ENCODE measurements at regions not wholly inside any gene's neighbourhood (a gene's known extent, or its start where the extent isn't known, plus 50 kb on each side); places are given as distances from the start of the nearest gene placed in this dataset.

DNA sequence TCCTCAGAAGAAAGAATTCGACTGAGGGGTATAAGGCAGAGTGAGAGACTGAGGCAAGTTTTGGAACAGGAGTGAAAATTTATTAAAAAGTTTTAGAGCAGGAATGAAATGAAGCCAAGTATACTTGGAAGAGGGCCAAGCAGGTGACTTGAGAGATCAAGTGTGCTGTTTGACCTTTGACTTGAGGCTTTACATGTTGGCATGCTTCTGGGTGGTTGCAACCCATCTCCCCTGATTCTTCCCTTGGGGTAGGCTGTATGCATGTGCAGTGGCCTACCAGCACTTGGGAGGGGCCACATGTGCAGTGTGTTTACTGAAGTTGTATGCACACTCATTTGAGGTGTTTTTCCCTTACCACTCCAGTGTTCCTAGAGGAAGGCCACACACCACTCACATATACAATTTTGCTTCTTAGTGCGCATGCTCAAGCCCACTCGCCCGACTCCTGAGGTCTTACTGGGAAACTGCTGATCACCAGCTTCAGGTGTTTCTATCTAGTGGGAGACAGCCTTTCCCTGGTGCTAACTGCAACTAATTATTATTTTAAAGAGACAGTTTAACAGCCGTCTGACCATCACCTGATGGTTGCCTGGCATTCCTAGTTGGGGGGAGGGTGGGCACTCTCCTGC is 61.5 kb upstream of the CADPS start:
- DNase-seq (ENCODE audit: insufficient read length, low spot score, missing footprints) = no peak
- H3K4me1 ChIP-seq (ENCODE audit: insufficient read depth, low read length) = no peaks in the 10 kb centered on the region
- no peaks in the 10 kb centered on the region for H4K20me1 ChIP-seq (ENCODE audit: insufficient read depth, low read length)
- no peaks in the 10 kb centered on the region for H3K9me3 ChIP-seq (ENCODE audit: low read depth, low read length)
- no peaks in the 10 kb centered on the region for H3K27me3 ChIP-seq (ENCODE audit: insufficient read depth, low read length)
- H3K4me3 ChIP-seq (ENCODE audit: insufficient read depth, low read length) = no peak overlapping the region
- no peaks in the 10 kb centered on the region for H3K36me3 ChIP-seq (ENCODE audit: insufficient read depth, low read length)
- H3K4me2 ChIP-seq (ENCODE audit: insufficient read depth, low read length) = no peak overlapping the region
- H3K79me2 ChIP-seq (ENCODE audit: insufficient read depth, low read length) = no peaks in the 10 kb centered on the region
- H3K27ac ChIP-seq (ENCODE audit: low read depth, low read length) = no peak overlapping the region
- H2AFZ ChIP-seq (ENCODE audit: low read length) = no peak overlapping the region
- no peak for TF ChIP-seq CTCF (IDR thresholded peaks at IDR 0.05; ENCODE audit: extremely low read depth, low read depth, low read length)

DNA sequence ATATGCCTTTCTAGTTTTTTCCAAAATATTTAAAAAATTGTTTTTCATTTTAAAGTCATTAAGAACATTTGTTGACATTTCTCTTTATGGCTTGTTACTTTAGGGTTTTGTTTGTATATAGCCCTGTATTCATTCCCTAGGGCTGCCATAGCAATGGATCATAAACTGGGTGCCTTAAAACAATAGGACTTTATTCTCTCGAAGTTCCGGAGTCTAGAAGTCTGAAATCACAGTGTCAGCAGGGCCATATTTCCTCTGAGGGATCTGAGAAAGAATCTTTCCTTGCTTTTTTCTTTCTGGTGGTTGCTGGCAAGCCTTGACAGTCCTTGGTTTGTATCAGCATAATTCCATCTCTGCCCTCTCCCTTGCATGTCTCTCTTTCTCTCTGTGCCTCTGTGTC is 63.4 kb upstream of the CADPS start:
- Histone ChIP-seq H3K4me1 (ENCODE audit: insufficient read depth, low read length) (no peaks in the 10 kb centered on the region), H3K27me3 (ENCODE audit: insufficient read depth, low read length) (no peaks in the 10 kb centered on the region), H4K20me1 (ENCODE audit: insufficient read depth, low read length) (no peaks in the 10 kb centered on the region), H3K4me3 (ENCODE audit: insufficient read depth, low read length) (no peak overlapping the region), H3K27ac (ENCODE audit: low read depth, low read length) (no peak overlapping the region), H2AFZ (ENCODE audit: low read length) (no peak overlapping the region), H3K79me2 (ENCODE audit: insufficient read depth, low read length) (no peaks in the 10 kb centered on the region), H3K4me2 (ENCODE audit: insufficient read depth, low read length) (no peak overlapping the region), H3K36me3 (ENCODE audit: insufficient read depth, low read length) (no peaks in the 10 kb centered on the region), H3K9me3 (ENCODE audit: low read depth, low read length) (no peaks in the 10 kb centered on the region)
- TF ChIP-seq CTCF (IDR thresholded peaks at IDR 0.05; ENCODE audit: extremely low read depth, low read depth, low read length) = no peak
- DNase-seq (ENCODE audit: insufficient read length, low spot score, missing footprints) = no peak

GRCh38 chr3:62939707-62940106 is 64.5 kb upstream of the CADPS start:
- no peak for TF ChIP-seq CTCF (IDR thresholded peaks at IDR 0.05; ENCODE audit: extremely low read depth, low read depth, low read length)

GRCh38 chr3:62940771-62941563 is 65.8 kb upstream of the CADPS start:
- no peak overlapping the region for H3K27ac ChIP-seq (ENCODE audit: low read depth, low read length)
- H4K20me1 ChIP-seq (ENCODE audit: insufficient read depth, low read length) = no peaks in the 10 kb centered on the region
- DNase-seq (ENCODE audit: insufficient read length, low spot score, missing footprints) = no peak
- no peaks in the 10 kb centered on the region for H3K79me2 ChIP-seq (ENCODE audit: insufficient read depth, low read length)
- no peaks in the 10 kb centered on the region for H3K4me1 ChIP-seq (ENCODE audit: insufficient read depth, low read length)
- peak overlapping the region; percentile 66 for H2AFZ ChIP-seq (ENCODE audit: low read length)
- no peak for TF ChIP-seq CTCF (IDR thresholded peaks at IDR 0.05; ENCODE audit: extremely low read depth, low read depth, low read length)
- no peak overlapping the region for H3K4me2 ChIP-seq (ENCODE audit: insufficient read depth, low read length)
- no peaks in the 10 kb centered on the region for H3K9me3 ChIP-seq (ENCODE audit: low read depth, low read length)
- H3K27me3 ChIP-seq (ENCODE audit: insufficient read depth, low read length) = no peaks in the 10 kb centered on the region
- H3K4me3 ChIP-seq (ENCODE audit: insufficient read depth, low read length) = no peak overlapping the region
- no peaks in the 10 kb centered on the region for H3K36me3 ChIP-seq (ENCODE audit: insufficient read depth, low read length)

More at GRCh38 chr3:62939707-62940106, 64.5 kb upstream of the CADPS start:
- no peaks in the 10 kb centered on the region for H3K36me3 ChIP-seq (ENCODE audit: insufficient read depth, low read length)
- no peaks in the 10 kb centered on the region for H3K9me3 ChIP-seq (ENCODE audit: low read depth, low read length)
- no peaks in the 10 kb centered on the region for H3K79me2 ChIP-seq (ENCODE audit: insufficient read depth, low read length)
- no peak overlapping the region for H3K27ac ChIP-seq (ENCODE audit: low read depth, low read length)
- no peaks in the 10 kb centered on the region for H4K20me1 ChIP-seq (ENCODE audit: insufficient read depth, low read length)
- no peak overlapping the region for H2AFZ ChIP-seq (ENCODE audit: low read length)
- H3K4me2 ChIP-seq (ENCODE audit: insufficient read depth, low read length) = no peak overlapping the region
- DNase-seq (ENCODE audit: insufficient read length, low spot score, missing footprints) = no peak
- H3K27me3 ChIP-seq (ENCODE audit: insufficient read depth, low read length) = no peaks in the 10 kb centered on the region
- H3K4me1 ChIP-seq (ENCODE audit: insufficient read depth, low read length) = no peaks in the 10 kb centered on the region
- H3K4me3 ChIP-seq (ENCODE audit: insufficient read depth, low read length) = no peak overlapping the region
